H1 (cell line): ENCODE measurements at regions not wholly inside any gene's neighbourhood (a gene's known extent, or its start where the extent isn't known, plus 50 kb on each side); places are given as distances from the start of the nearest gene placed in this dataset.

Experiments used
- CTCF ChIA-PET: fragments of 300-600 bp; sonication (Branson Sonifier 250); formaldehyde crosslinking; loops from one replicate; lab custom pipeline; 2021; ENCODE audit not compliant: partially characterized antibody; lab: Charles Lee
- POLR2A ChIA-PET: fragments of 300-600 bp; sonication (Branson Sonifier 250); formaldehyde crosslinking; loops from one replicate; lab custom pipeline; 2021; ENCODE audit warnings: inconsistent platforms; ENCODE audit not compliant: partially characterized antibody; lab: Charles Lee
- DNase-seq, 2 experiments: peaks; one replicate each; pipeline versions ENCODE4 v3.0.0 to v3.0.0-alpha.2; 2010 to 2022; ENCODE audit warnings: low spot score in 2 of 2, low read depth in 1 of 2, mixed read lengths in 1 of 2
- FAIRE-seq: peaks from 2 replicates; lab custom pipeline; 2011; peaks lifted over from hg19 to GRCh38; lab: Jason Lieb, UNC
- H2AFZ ChIP-seq: 2 replicates; pipeline ENCODE4 v1.8.1; 2012; ENCODE audit warnings: low read length, inconsistent platforms
- H2AK5ac ChIP-seq: 2 replicates; pipeline ENCODE4 v1.6.1; 2013; ENCODE audit warnings: low read depth, low read length
- H2BK120ac ChIP-seq: replicated peaks from 2 replicates; pipeline ENCODE3; 2013; ENCODE audit warnings: low read depth, low read length, inconsistent platforms
- H2BK12ac ChIP-seq: 2 replicates; pipeline ENCODE4 v1.6.1; 2013; ENCODE audit warnings: low read depth, low read length
- H2BK15ac ChIP-seq: 2 replicates; pipeline ENCODE4 v1.6.1; 2013; ENCODE audit warnings: low read length
- H2BK20ac ChIP-seq: 2 replicates; pipeline ENCODE4 v1.6.1; 2013; ENCODE audit warnings: low read length
- H2BK5ac ChIP-seq: 2 replicates; pipeline ENCODE4 v1.6.1; 2013; ENCODE audit warnings: low read depth, low read length
- H3K14ac ChIP-seq: 2 replicates; pipeline ENCODE4 v1.6.1; 2013; ENCODE audit warnings: inconsistent platforms; ENCODE audit not compliant: insufficient read length
- H3K18ac ChIP-seq: 2 replicates; pipeline ENCODE4 v1.6.1; 2013; ENCODE audit warnings: low read length; ENCODE audit errors: extremely low read depth
- H3K23ac ChIP-seq: 2 replicates; pipeline ENCODE4 v1.6.1; 2013; ENCODE audit warnings: inconsistent platforms; ENCODE audit not compliant: insufficient read length
- H3K23me2 ChIP-seq: 2 replicates; pipeline ENCODE4 v1.6.1; 2013; ENCODE audit warnings: low read depth, low read length
- H3K27ac ChIP-seq: 2 replicates; pipeline ENCODE4 v1.6.1; 2011; ENCODE audit warnings: low read depth, low read length, inconsistent platforms
- H3K27me3 ChIP-seq, 4 experiments: replicated peaks in 1 of 4; 1 replicate in 1 of 4; 2 replicates in 3 of 4; pipeline versions ENCODE4 v1.6.1 to v1.8.1; 2011 to 2013; ENCODE audit warnings: low read length in 3 of 4, mild to moderate bottlenecking in 3 of 4, inconsistent platforms in 2 of 4, mixed read lengths in 2 of 4, moderate library complexity in 1 of 4; ENCODE audit not compliant: control insufficient read depth in 3 of 4, insufficient read depth in 3 of 4; ENCODE audit errors: extremely low read depth in 1 of 4
- H3K36me3 ChIP-seq, 4 experiments: 2 replicates each; pipeline versions ENCODE4 v1.6.1 to v1.8.1; 2011 to 2013; ENCODE audit warnings: mild to moderate bottlenecking in 4 of 4, low read length in 3 of 4, moderate library complexity in 2 of 4, control low read depth in 1 of 4, inconsistent platforms in 1 of 4; ENCODE audit not compliant: insufficient read depth in 4 of 4, control insufficient read depth in 2 of 4
- H3K4ac ChIP-seq: replicated peaks from 2 replicates; pipeline ENCODE3; 2013; ENCODE audit warnings: low read length, low read depth, mixed read lengths, inconsistent platforms; ENCODE audit not compliant: insufficient read length
- H3K4me1 ChIP-seq, 4 experiments: replicated peaks in 1 of 4; 1 replicate in 1 of 4; 2 replicates in 3 of 4; pipeline versions ENCODE4 v1.6.1 to v1.8.1; 2011 to 2013; ENCODE audit warnings: low read length in 3 of 4, inconsistent platforms in 2 of 4, mixed read lengths in 1 of 4; ENCODE audit not compliant: insufficient read depth in 4 of 4, control insufficient read depth in 3 of 4
- H3K4me2 ChIP-seq, 2 experiments: 2 replicates each; pipeline versions ENCODE4 v1.6.1 to v1.8.1; 2011 to 2013; ENCODE audit warnings: low read depth in 2 of 2, low read length in 2 of 2, control low read depth in 1 of 2, inconsistent platforms in 1 of 2, mild to moderate bottlenecking in 1 of 2; ENCODE audit not compliant: insufficient read depth in 1 of 2
- H3K4me3 ChIP-seq, 4 experiments: fragments of 200-600, 300-600 bp in 1 of 4; sonication (generic), shearing (Covaris generic), sonication (Bioruptor Twin) in 1 of 4; 2 replicates each; pipeline versions ENCODE4 v1.5.1 to v1.8.1; 2011 to 2016; ENCODE audit warnings: low read length in 4 of 4, low read depth in 3 of 4, control low read depth in 2 of 4, inconsistent platforms in 2 of 4, mild to moderate bottlenecking in 2 of 4, mixed read lengths in 1 of 4, moderate library complexity in 1 of 4; ENCODE audit not compliant: insufficient read depth in 2 of 4; ENCODE audit errors: extremely low read depth in 1 of 4
- H3K56ac ChIP-seq: replicated peaks from 2 replicates; pipeline ENCODE3; 2013; ENCODE audit warnings: low read depth, mild to moderate bottlenecking, mixed read lengths, low read length, inconsistent platforms; ENCODE audit not compliant: insufficient read length
- H3K79me1 ChIP-seq: 2 replicates; pipeline ENCODE4 v1.6.1; 2013; ENCODE audit warnings: low read depth, low read length, control low read depth
- H3K79me2 ChIP-seq, 2 experiments: 2 replicates each; pipeline versions ENCODE4 v1.6.1 to v1.8.1; 2012 to 2013; ENCODE audit warnings: low read length in 2 of 2, mild to moderate bottlenecking in 2 of 2, inconsistent platforms in 1 of 2; ENCODE audit not compliant: insufficient read depth in 2 of 2, control insufficient read depth in 1 of 2
- H3K9ac ChIP-seq, 4 experiments: replicated peaks in 1 of 4; 1 replicate in 1 of 4; 2 replicates in 3 of 4; pipeline versions ENCODE4 v1.6.1 to v1.8.1; 2011 to 2013; ENCODE audit warnings: low read depth in 3 of 4, low read length in 3 of 4, control low read depth in 2 of 4, mild to moderate bottlenecking in 2 of 4, moderate library complexity in 2 of 4, inconsistent platforms in 1 of 4; ENCODE audit errors: extremely low read depth in 1 of 4
- H3K9me3 ChIP-seq, 2 experiments: 2 replicates each; pipeline versions ENCODE4 v1.6.1 to v1.8.1; 2012 to 2013; ENCODE audit warnings: mild to moderate bottlenecking in 2 of 2, moderate library complexity in 2 of 2, control low read depth in 1 of 2, inconsistent platforms in 1 of 2, low read depth in 1 of 2, low read length in 1 of 2, mixed read lengths in 1 of 2; ENCODE audit not compliant: insufficient read depth in 2 of 2
- H4K20me1 ChIP-seq, 2 experiments: replicated peaks in 1 of 2; 2 replicates each; pipeline versions ENCODE3 to v1.8.1; 2011 to 2013; ENCODE audit warnings: inconsistent platforms in 2 of 2, low read length in 2 of 2, mild to moderate bottlenecking in 1 of 2; ENCODE audit not compliant: insufficient read depth in 2 of 2, control insufficient read depth in 1 of 2
- H4K5ac ChIP-seq: 2 replicates; pipeline ENCODE4 v1.6.1; 2013; ENCODE audit warnings: low read length, low read depth, mixed read lengths, inconsistent platforms; ENCODE audit not compliant: insufficient read length
- H4K8ac ChIP-seq: 2 replicates; pipeline ENCODE4 v1.8.0; 2013; ENCODE audit warnings: mild to moderate bottlenecking, moderate library complexity, low read length, inconsistent platforms; ENCODE audit not compliant: insufficient read depth; ENCODE audit errors: extremely low read depth
- H4K91ac ChIP-seq: replicated peaks from 2 replicates; pipeline ENCODE3; 2013; ENCODE audit warnings: low read length, mixed read lengths, inconsistent platforms; ENCODE audit not compliant: insufficient read length
- ASH2L ChIP-seq: fragments of 200-600, 300-600 bp; sonication (generic); IDR thresholded peaks from one replicate; pipeline ENCODE4 v1.7.1; 2017; ENCODE audit warnings: low read length
- MAX ChIP-seq: IDR thresholded peaks from 2 replicates; pipeline ENCODE4 v1.6.1; 2012; ENCODE audit warnings: inconsistent platforms
- WGBS, 2 experiments: shearing (Covaris generic) in 1 of 2; methylation state at CpG; one replicate each; pipeline versions ENCODE4 v1.1.6 to v1.1.7; 2013 to 2015; ENCODE audit warnings: low lambda C conversion rate in 2 of 2, mixed read lengths in 2 of 2, inconsistent platforms in 1 of 2, low coverage in 1 of 2, missing lambda C conversion rate in 1 of 2; ENCODE audit not compliant: insufficient replicate concordance in 2 of 2, insufficient coverage in 1 of 2, insufficient read length in 1 of 2; ENCODE audit errors: extremely low coverage in 1 of 2, missing lambda C conversion rate in 1 of 2; 5-methylcytosine and 5-hydroxymethylcytosine counted together

DNA sequence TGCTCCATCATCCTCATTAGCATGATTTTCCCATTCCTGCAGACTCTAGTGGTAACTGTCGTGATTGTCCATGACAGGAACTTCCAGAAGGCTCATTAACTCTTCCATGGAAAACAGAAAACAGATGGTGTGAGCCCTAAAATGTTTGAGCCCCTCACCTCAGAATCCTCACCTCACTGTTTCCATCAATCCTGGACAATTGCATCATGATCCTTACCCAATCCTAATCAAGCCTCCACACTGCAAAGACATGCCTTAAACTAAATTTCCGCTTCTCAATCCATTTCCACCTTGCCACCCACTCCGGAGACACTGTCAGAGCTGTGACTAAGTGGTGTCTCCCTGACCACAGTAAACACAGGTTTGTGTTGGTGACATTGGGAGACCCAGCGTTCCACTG is 311.0 kb upstream of the JARID2 start:
- no peak overlapping the region for H2AFZ ChIP-seq
- H3K23ac ChIP-seq = no peak overlapping the region
- no peak overlapping the region for H3K27ac ChIP-seq
- CTCF ChIA-PET = interaction anchor here (0.6 to 0.7 kb wide), 3 partner anchors 43 to 1343 kb away, joined by 3 read pairs; no protein-coding TSS in a partner anchor
- no peak overlapping the region for H4K8ac ChIP-seq
- no peak overlapping the region for H3K4me2 ChIP-seq
- H2BK20ac ChIP-seq = no peak overlapping the region
- no peaks in the 10 kb centered on the region for H3K27me3 ChIP-seq
- no peak overlapping the region for H3K14ac ChIP-seq
- POLR2A ChIA-PET = no interaction called here
- H2AK5ac ChIP-seq = no peak overlapping the region
- H3K18ac ChIP-seq = no peak overlapping the region; the same call in 1 of the 2 replicates
- H3K56ac ChIP-seq = no peak overlapping the region
- peaks cover 0 to 1% of the 10 kb centered on the region in 2 experiments for H4K20me1 ChIP-seq
- H3K9me3 ChIP-seq = no peaks in the 10 kb centered on the region
- H3K23me2 ChIP-seq = no peaks in the 10 kb centered on the region; the same call in 1 of the 2 replicates
- H3K79me2 ChIP-seq = no peaks in the 10 kb centered on the region
- no peak overlapping the region for H3K4ac ChIP-seq
- no peak overlapping the region for H2BK5ac ChIP-seq
- no peak overlapping the region for H4K5ac ChIP-seq
- H3K9ac ChIP-seq = no peak overlapping the region
- peak overlapping the region; percentile 5 for H4K91ac ChIP-seq
- DNase-seq = no peak
- H2BK12ac ChIP-seq = no peak overlapping the region
- no peak overlapping the region for H2BK15ac ChIP-seq
- WGBS, 2 experiments = 70% methylated on average over 4 of the region's 4 CpGs; no CpG with 5 or more reads in 1 of the 2 experiments
- H3K4me1 ChIP-seq = peaks cover 0 to 5% (median 2%) of the 10 kb centered on the region in 4 experiments; a peak in 5 of 7 replicates
- no peak for FAIRE-seq
- H3K79me1 ChIP-seq = peaks cover 4% of the 10 kb centered on the region; the same call in 1 of the 2 replicates
- no peak overlapping the region for H2BK120ac ChIP-seq
- no peak overlapping the region for H3K4me3 ChIP-seq
- no peaks in the 10 kb centered on the region; a peak in 1 of 8 replicates for H3K36me3 ChIP-seq
- TF ChIP-seq MAX (no peak), ASH2L (no peak)
